NCI-H187 (cell line): ENCODE measurements at regions not wholly inside any gene's neighbourhood (a gene's known extent, or its start where the extent isn't known, plus 50 kb on each side); places are given as distances from the start of the nearest gene placed in this dataset.

Source experiments
- DNase-seq, 2 experiments: peaks; one replicate each; lab custom pipeline; 2025; lab: John Stamatoyannopoulos, UW

DNA sequence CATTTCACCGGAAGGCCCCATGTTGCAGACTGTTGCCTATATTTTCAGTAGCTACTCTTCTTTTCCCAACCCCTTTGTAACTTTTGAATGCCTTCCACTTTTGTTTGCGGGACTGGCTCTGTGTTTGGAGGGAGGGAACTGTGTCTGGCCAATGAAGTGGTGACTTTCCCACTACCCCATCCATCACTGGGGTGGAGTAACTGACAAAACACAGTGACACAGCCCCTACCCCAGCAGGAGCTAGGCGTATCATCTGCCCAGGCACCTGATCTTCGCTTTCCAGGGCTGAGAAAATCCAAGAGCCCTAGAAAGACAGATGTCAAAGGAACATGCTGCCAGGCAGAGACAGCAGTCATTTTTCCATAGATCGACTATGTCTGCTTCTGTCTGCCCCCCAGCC lies 710.6 kb upstream of the CELF2 start:
- DNase-seq, result no peak

DNA sequence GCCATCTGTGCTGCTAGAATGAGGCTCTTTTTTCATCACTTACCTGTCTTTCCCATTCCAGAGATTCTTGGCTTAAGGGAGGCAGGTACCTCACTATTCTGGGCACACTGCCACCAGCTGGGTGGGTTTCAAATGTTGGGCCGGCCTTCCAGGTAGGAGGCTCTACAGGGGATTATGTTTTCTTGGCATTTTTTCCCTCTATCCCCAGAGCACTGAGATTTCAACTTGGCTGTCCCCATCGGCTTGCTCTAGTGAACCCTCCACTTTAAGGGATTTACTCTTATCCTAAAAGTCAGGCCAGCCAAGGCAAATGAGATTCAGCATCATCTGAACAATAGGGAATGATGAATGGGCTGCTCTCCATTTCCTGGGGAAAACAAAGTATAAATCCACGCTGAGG lies 710.1 kb upstream of the CELF2 start:
- DNase-seq, result no peak

DNA sequence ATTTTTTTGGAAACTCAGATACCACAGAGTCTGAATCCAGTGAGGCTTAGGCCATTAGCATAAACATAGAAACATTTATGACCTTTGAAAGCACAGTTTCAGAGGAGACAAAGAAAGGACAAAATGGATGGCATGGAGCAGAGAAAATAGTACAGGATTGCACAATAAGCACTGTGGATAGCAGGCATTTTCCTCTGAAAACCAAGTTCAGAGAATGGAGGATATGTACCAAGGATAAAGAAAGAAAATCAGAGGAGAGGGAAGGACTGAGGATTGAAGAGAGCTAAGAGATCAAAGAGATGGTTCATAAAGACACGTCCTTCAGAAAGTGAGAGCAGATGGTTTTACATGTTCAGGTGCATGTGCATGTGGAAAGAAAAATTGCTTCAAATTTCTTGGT lies 707.2 kb upstream of the CELF2 start:
- DNase-seq, result no peak

DNA sequence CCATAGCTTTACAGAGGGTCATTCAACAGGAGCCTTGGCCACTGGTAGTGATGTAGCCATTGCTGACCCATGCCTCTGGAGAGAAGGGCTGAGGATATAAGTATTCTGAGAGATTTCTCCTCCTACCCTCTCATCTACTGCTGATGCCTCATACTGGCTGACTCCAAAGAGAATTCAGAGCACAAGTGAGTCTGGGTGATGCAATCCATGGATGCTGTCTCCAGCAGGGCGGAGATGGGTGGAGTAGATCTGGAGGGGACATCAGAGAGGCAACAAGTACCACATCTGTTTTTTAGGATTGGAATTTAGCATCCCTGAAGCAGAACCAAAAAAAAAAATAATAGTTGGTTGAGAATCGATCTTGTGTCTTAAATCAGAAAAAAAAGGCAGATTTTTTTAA lies 705.7 kb upstream of the CELF2 start:
- no peak for DNase-seq

DNA sequence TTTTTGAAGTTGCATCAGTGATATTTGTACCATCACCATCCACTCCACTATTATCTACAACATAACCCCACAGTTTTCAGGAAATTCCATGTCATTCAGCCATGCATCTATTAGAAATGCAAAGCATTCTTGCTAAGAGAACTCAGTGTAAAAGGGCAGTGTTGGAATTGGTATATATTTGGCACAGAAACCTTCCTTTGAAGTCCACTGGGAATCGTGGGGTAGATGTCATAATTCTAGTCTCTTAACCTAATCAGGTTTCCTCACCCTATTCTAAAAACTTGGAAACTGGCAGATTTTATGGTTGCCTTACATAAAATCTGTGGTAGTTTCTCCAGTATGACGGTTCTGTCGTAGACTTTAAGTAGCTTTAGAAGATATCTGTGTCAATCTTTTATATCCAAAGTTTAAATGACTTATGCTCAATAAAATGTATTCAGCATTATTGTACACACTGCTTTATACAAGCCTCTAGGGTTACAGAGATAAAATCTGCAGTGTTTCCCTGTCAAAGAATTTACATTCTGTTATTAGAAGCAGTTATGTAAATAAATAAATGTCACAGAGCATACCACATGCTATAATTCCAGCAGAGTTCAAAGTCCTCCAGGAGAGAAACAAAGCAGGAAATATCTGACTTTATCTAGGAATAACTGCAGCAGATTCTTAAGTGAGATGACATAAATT lies 704.4 kb upstream of the CELF2 start:
- DNase-seq, result no peak

DNA sequence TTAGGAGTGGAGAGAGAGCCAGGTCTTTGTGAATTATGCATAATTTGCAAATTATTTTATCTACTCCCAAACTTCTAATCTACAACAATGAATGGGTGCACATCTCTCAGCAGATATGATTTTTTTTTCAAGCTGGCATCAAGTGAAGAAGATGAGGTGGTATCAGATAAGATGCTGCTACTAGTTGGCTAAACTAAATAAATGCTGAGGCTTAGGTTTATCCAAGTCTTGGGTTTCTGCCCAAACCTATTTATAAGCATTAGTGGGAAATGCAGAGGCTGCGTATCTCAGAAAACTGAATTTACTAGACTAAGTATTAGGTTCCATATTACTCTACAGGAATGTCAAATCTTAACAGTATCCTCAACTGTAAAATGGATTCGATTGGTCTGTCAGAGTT lies 703.0 kb upstream of the CELF2 start:
- no peak for DNase-seq

DNA sequence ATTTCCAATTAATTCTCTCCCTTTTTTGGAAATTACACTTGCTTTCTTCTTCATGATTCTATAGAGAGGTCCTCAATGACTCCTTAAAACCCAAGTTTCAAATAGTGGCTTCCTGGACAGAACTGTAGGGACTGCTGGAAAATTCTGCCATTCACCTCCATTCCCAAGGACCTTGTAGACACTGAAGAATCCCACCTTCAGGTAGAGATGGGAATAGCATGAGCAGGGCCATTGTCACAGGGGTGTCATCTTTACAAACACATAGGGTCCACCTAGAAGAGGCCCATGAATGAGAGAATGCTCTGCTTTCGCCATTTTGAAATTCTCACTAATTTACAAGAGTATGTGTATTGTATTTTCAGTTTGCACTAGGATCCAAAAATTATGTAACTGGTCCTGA lies 701.7 kb upstream of the CELF2 start:
- no peak for DNase-seq

DNA sequence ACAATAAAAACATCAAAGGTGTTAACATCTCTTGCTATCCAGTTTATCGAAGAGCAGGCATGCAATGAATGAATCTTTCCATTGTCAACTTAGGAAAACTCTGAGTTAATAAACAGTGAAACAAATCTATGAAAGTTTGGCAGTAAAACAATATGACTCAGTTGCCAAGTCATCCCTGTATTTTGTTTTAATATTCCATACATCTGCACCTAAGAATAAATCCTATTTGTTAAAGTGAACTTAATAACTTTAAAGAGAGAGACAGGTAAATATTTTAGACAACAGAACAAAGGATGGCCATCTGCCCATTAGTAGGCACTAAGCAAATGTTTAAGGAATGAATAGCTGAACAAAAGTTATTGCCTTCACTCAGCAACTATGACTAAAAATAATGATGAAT lies 700.5 kb upstream of the CELF2 start:
- DNase-seq, result no peak

DNA sequence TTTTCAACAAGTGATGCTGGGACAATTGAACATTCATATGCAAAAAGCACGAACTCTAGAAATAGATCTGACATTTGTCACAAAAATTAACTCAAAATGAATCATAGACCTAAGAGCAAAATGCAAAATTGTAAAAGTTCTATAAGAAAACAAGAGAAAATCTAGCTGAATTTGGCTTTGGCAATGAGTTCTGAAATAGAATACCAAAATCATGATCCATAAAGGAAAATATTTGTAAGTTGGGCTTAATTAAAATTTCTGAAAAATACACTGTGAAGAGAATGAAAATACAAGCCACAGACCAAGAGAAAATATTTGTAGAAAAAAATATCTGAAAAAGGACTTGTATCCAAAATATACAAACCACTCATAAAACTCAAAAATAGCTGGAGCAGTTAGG lies 698.8 kb upstream of the CELF2 start:
- DNase-seq, result no peak

DNA sequence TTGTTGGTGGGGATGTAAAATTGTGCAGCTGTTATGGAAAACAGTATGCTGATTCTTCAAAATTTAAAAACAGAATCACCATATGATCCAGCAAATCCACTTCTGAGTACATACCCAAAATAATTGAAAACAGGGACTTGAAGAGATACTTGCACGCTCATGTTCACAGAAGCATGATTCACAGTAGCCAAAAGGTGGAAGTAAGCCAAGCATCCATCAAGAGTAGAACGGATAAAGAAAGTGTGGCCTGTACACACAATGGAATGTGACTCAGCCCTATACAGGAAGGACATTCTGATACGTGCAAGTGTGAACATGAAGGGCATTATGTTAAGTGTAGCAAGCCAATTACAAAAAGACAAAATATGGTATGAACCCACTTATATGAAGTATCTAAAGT lies 696.7 kb upstream of the CELF2 start:
- no peak for DNase-seq

DNA sequence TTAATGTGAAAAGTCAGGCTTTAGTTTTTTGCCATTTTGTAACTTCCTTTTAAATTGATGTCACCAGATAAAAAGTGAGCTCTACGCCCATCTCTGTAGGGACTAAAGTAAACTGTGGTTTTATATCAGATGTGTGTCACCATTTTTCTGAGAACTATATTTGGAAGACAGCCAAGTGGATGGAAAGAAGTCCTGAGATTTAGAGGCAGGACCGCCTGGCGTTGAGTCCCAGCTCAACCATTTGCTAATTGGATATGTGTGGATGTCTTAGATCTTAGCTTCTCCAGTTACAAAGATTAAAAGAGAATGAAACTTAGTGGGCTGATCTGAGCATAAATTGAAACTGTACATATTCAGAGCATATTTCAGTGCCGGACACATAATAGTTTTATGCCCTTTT lies 691.6 kb upstream of the CELF2 start:
- DNase-seq, result no peak

DNA sequence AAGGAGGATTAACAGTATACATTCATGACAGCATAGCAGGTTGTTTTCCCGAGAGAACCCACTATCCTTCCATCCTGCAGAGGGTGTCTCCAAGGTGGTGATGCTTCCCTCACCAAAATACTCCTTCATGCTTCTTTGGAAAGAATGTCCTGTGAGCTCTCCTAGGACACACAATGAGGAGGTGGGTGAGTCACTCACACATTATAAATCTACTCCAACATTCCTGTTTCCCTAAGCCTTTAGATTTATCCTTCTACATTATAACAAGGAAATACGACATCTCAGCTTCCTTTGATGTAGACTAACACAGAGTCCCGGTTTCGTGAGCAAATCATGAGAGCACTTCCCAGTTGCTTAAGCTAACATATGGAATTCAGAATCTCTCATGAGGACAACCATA lies 689.7 kb upstream of the CELF2 start:
- no peak for DNase-seq

DNA sequence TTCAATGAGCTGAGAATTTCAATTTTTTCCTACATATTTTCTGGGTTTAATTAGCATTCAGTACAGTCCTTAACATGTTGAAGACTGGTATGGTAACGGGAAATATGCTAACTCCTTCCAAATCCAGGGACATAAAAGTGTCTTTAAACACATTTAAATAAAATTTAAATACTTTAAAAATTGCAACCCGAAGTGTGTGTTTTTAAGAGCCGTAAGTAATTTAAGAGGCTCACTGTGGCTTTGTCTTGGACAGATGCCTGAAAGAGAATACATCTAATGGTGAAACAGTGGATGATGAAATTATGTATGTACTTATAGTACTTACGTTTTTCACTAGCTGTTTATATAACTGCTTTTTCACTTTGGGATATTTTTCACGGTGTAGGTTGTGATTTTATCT lies 687.3 kb upstream of the CELF2 start:
- DNase-seq, result no peak

DNA sequence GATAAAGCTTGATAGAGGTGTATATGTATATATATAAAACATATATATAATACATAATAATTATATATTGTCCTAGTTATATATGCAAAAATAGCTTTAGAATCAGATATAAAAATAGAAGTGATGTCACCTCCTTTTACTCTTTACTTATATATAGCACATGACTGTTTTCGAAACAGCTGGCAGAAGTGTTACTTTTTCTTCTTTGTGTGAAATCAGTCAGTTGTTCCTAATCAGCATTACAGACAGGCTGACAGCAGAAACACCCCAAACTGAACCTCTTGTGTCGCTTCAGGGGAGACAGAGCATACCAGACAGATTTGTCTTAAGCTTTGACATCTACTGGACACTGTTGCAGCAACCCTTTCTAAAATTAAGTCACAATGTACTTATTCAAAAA lies 684.9 kb upstream of the CELF2 start:
- no peak for DNase-seq

DNA sequence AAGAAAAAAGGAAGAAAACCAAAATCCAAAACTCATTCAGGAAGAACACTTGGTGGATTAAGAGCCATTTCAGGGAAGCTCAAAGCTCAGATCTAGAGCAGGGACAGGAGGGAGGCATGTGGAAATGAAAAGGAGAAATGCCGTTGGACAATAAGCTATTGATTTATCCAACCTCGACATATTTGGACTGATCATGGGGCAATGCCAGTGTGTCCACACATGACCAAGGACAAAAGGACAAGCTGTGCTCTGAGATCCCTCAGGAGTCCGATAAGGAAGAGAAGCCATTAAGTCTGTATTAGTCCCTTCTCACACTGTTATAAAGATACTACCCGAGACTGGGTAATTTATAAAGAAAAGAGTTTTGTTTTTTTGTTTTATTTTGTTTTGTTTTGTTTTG lies 684.0 kb upstream of the CELF2 start:
- DNase-seq, result no peak

DNA sequence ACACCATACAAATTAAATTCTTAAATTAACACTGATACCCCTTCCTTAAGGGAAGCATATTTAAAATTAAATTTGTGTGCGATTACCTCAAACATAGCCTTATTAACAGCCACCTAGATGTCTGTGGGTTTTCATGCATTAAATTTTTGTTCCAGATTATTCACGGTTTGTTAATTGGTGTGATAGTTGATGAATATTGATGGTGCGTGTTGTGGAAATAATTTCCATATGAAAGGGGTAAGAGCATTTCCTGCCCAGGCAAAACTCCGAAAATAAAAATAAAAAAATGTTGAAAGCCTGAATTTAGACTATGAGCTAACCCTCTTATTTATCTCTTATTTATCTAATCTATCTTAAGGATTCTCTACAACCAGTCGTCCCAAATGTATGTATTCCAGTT lies 679.3 kb upstream of the CELF2 start:
- no peak for DNase-seq

DNA sequence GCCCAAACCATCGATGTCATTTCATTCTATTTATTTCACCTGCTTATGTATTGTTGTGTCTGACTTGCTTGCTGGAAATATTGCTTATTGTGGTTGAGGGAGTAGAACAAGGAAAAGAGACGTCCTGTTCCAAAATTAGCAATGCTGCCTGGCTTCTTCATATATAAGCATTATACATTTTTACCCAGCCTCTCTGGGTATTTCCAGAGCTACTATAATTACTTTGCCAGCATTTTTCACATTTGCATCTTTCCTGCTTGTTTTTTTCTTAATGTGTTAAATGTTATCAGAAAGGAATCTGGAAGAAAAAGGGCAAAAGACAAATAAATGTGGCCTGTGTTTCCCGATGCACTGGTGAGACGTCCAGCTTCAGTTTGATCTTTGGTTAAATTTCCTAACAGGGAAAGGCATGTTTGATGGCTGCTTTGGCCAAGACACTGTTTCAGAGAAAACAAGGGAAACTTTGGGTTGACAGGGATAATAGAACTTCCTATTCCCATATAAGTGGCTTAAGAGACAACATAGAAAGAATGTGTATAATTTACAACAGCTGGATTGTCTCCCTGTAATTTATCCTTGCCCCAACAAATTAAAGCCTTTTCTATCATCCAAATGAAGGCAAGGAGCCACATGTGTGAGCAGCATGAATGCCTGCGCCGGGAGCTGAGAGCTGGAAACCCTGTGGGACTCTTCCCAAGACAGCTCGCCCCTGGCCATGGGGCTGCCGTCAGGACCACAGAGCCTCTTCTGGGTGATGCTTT lies 671.1 kb upstream of the CELF2 start:
- DNase-seq, result no peak

DNA sequence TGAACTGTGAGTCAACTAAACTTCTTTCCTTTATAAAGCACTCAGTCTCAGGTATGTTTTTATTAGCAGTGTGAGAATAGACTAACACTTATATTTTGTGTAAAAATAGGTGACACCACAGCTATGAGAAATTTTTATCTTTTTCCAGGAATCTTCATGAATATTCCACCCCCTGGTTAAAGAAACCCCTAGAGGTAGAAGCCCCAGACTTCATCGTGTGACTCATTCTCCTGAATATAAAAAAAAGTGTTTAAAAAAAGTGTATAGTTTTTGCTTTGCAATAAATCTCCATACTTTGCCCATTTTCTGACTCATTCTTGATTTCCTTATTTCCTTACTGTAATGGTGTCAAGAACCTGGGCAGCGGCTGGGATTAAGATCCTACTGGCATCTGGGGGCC lies 667.6 kb upstream of the CELF2 start:
- DNase-seq, result no peak

DNA sequence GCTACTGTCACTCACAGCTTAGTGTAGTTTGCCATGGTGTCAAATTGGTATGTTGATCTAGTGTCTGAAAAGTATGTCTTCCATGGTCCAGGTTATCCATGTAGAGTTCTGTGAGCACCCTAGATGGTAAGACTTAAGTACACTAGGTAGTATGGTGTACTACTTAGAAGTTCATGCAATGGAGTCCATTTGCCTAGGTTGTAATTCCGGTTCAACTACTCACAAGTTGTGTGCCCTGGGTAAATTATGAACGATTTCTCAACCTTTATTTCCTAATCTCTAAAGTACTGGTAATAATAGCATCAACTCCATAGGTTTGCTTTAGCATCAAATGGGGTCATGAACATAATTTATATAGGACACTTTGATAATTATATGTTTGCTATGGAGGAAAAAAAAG lies 666.2 kb upstream of the CELF2 start:
- no peak for DNase-seq

DNA sequence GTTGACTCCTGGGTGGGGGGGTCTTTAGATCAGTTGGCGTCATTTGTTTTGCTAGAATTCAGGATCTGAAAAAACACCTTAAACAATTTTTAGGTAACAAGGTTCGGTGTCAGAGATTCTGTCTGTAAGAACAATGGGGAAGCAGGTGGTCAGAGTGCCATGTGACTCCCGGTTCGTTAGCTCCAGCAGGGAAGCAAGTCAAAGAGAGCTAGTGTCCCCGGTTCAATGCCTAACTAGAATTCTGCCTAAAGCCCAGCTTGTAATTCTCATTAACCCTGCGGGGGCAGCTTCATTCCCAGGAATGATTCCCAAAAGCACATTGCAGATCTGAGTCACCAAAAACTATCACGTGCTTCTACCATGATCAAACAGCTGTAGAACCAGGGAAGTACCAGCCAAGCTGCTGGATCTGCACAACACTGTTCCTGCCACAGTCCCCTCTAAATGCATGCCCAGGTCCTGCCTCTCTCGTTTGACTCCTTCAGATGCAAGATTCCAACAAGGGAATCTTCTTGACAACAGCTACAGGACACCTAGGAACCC lies 664.3 kb upstream of the CELF2 start:
- DNase-seq, result no peak

DNA sequence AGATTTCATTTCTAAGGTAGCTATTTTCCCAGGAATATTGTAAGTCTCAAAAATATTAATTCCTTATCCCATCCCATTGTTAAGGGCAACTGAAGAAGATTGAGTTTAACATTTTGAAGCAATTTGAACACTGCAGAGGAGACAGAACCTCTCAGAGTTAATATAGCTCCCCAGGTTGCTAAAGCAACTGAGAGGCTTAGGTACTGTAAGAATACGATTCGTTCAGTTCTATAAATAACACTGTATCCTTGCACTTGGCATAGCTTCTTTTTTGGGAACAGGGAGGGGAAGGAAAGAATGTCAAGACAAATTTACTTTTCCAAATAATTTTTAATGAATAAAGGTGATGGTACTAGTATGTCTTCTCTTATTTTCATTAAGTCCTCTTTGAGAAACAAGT lies 658.4 kb upstream of the CELF2 start:
- DNase-seq, result no peak

DNA sequence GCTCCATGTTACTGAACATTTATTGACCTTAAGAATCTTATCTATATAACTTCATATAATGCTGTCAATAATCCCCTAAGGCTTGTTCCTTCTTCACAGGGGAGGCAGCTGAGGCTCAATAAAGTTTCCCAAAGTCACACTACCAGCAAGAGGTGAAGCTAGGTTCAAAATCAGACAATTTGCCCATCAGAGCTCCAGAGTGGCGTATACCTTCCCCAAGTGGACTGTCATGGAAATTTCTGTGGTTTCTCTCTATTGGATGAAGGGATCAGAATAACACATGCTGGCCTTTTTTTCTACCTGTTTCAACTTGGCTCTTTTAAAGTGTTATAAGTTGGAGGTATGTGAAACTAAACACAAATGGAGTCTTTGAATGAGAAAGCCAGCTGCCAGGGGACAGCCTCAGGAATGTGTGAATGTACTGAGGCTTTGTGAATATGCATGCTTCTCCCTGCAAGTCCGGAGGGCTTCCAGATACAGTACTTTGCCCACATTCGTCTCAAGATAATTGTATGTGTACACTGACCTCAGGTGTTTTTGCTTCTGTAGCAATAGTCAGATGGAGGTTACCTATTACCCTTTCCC lies 656.3 kb upstream of the CELF2 start:
- no peak for DNase-seq

DNA sequence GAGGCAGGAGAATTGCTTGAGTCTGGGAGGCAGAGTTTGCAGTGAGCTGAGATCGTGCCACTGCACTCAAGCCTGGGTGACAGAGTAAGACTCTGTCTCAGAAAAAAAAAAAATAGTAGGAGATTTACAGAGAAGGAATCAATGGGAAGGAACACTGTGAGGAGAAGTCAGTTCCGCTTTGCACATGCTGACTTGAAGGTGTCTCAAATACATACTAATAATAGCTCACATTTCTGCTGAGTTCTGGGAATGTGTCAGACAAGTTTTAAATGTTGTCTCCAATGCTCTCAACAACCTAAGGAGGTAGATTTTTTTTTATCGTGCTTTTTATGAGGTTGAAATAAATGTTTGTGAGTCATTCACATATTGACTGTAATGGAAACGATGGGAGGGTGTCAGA lies 654.9 kb upstream of the CELF2 start:
- no peak for DNase-seq
